Glutamatergic neuron (in vitro differentiated cells): ENCODE measurements at regions not wholly inside any gene's neighbourhood (a gene's known extent, or its start where the extent isn't known, plus 50 kb on each side); places are given as distances from the start of the nearest gene placed in this dataset.

Experiments used
- DNase-seq: peaks from one replicate; pipeline ENCODE4 v3.0.0; 2022
- H3K27ac Mint-ChIP-seq: one replicate; pipeline ENCODE4 v1.8.0; 2020; ENCODE audit warnings: mild to moderate bottlenecking, mixed read lengths, inconsistent platforms; ENCODE audit not compliant: unreplicated experiment
- H3K27me3 Mint-ChIP-seq: one replicate; pipeline ENCODE4 v1.8.0; 2020; ENCODE audit warnings: mild to moderate bottlenecking, moderate library complexity, mixed read lengths, inconsistent platforms; ENCODE audit not compliant: unreplicated experiment
- H3K36me3 Mint-ChIP-seq: one replicate; pipeline ENCODE4 v1.8.0; 2020; ENCODE audit warnings: mild to moderate bottlenecking, mixed read lengths, inconsistent platforms; ENCODE audit not compliant: unreplicated experiment
- H3K4me1 Mint-ChIP-seq: one replicate; pipeline ENCODE4 v1.8.0; 2020; ENCODE audit warnings: mild to moderate bottlenecking, low read depth, mixed read lengths, inconsistent platforms; ENCODE audit not compliant: unreplicated experiment
- H3K4me3 Mint-ChIP-seq: one replicate; pipeline ENCODE4 v1.8.0; 2020; ENCODE audit warnings: mild to moderate bottlenecking, mixed read lengths, inconsistent platforms; ENCODE audit not compliant: unreplicated experiment
- H3K9me3 Mint-ChIP-seq: one replicate; pipeline ENCODE4 v1.8.0; 2020; ENCODE audit warnings: mild to moderate bottlenecking, moderate library complexity, mixed read lengths, inconsistent platforms; ENCODE audit not compliant: unreplicated experiment
- TF ChIP-seq, protein P1 (sequence below): fragments of 200-600 bp; sonication (generic); IDR thresholded peaks from one replicate; pipeline ENCODE4 v1.5.0; 2021; ENCODE audit not compliant: partially characterized antibody, unreplicated experiment

DNA sequence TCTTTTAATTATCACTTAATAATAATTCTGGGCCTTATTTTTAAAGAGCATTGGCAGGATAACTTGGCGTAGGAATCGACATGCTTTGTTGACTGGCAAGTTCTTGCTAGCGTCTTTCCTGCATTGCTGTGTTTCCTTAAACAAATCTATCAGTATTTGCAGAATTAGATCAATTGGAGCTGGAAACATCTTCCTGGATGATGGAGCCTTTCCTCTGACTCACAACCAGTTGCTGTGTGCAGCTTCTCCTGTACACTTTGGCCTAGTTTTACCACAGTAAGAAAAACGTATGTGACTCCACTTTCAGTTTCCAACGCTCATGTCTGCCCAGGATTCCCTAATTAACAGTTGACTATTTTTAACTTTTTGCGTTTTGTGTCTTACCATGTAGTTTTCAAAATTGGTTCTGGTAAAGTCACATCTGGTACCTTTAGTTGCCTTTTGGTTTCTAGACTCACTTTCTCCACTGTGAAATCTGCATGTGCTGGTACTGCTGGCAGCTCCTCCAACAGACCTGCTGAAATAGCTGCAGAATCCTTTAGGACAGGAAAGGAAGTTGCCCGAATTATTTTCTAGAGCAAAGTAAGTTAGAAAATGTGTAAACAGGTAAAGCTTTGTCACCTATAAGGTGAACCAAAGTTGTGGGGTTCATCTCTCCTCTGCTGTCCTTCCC lies 553.2 kb upstream of the FAT1 start:
- no peaks in the 10 kb centered on the region for H3K4me1 Mint-ChIP-seq
- no peaks in the 10 kb centered on the region for H3K27me3 Mint-ChIP-seq
- no peaks in the 10 kb centered on the region for H3K9me3 Mint-ChIP-seq
- TF ChIP-seq, protein P1, sequence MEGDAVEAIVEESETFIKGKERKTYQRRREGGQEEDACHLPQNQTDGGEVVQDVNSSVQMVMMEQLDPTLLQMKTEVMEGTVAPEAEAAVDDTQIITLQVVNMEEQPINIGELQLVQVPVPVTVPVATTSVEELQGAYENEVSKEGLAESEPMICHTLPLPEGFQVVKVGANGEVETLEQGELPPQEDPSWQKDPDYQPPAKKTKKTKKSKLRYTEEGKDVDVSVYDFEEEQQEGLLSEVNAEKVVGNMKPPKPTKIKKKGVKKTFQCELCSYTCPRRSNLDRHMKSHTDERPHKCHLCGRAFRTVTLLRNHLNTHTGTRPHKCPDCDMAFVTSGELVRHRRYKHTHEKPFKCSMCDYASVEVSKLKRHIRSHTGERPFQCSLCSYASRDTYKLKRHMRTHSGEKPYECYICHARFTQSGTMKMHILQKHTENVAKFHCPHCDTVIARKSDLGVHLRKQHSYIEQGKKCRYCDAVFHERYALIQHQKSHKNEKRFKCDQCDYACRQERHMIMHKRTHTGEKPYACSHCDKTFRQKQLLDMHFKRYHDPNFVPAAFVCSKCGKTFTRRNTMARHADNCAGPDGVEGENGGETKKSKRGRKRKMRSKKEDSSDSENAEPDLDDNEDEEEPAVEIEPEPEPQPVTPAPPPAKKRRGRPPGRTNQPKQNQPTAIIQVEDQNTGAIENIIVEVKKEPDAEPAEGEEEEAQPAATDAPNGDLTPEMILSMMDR: no peak
- no peak overlapping the region for H3K27ac Mint-ChIP-seq
- H3K36me3 Mint-ChIP-seq: no peaks in the 10 kb centered on the region
- no peak for DNase-seq
- H3K4me3 Mint-ChIP-seq: no peak overlapping the region

DNA sequence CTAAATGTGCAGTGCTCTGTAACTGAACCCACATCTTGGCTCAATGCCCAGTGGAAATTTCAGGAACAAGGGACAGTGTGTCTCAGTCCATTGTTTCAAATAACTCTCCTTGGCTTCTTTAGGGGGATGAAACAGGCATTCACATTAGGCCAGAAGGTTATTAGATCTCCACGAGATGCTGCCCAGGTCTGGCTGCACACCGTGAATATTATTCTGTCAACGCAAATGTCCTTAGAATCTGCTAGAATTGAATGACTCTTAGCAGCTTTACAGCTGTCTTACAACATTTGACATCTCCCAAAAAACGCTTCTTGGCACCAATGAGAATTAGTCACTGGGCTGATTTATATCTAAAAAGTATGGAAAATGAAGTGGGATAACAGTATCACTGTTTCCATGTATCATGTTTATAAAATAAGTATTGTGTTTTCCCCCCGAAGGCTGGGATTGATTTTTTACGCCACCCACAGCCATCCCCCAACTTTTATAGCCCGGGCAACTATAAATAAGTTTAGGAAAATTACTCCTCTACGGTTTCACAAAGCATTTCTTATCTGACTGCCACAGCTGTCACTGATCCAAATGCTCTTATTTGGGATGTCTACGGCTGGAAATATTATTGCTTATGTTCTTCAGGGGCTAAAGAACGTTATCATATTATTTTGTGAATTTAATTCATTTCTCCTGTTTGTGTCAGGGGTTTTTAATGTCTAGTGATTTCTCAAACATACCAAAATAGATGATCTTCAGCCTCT lies 559.7 kb upstream of the FAT1 start:
- Mint-ChIP-seq H3K27ac (no peak overlapping the region), H3K4me3 (no peak overlapping the region), H3K9me3 (no peaks in the 10 kb centered on the region), H3K27me3 (no peaks in the 10 kb centered on the region), H3K4me1 (peaks cover 4% of the 10 kb centered on the region), H3K36me3 (no peaks in the 10 kb centered on the region)
- TF ChIP-seq, protein P1: no peak
- no peak for DNase-seq

DNA sequence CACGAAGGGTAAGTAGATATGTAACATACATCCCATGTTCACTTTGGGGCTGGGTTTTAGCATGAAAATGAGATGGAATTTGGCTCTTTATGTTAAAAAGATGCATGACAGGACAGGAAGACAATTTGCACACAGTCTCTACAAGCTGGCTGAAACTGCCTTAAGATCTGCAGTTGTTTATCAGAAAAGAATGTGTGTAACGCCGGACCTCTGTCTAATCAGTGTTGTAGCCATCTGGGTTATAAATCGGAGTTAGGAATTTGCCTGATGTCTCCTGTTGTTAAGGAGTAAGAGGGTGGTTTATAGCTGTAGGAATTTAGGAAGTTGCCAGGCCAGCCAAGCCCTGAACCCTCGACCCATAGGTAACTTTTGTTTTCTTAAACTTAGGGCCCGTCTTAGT lies 562.9 kb upstream of the FAT1 start:
- DNase-seq: no peak
- no peak overlapping the region for H3K27ac Mint-ChIP-seq
- TF ChIP-seq, protein P1: no peak

DNA sequence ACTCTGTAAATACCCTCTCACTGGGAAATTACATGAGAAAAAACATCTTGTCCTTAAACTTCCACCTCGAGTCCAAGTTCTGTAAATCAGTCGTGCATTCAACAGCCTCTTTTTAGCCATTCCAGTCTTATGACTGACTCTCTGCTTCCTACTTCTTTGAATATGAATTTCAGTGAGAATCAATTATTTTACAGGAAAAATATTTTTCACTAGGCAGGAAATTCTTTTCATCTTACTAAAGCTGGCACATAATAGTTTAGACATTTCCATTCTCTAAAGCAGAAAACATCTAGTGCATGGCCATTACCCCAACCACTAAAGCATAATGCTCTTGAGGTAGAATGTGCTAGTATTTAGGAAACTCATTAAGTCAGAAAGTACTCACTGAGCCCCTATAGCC lies 565.7 kb upstream of the FAT1 start:
- no peak for DNase-seq
- TF ChIP-seq, protein P1: no peak
- no peak overlapping the region for H3K4me3 Mint-ChIP-seq
- H3K27ac Mint-ChIP-seq: no peak overlapping the region
- H3K9me3 Mint-ChIP-seq: no peaks in the 10 kb centered on the region
- H3K4me1 Mint-ChIP-seq: no peaks in the 10 kb centered on the region
- peaks cover 6% of the 10 kb centered on the region for H3K36me3 Mint-ChIP-seq
- no peaks in the 10 kb centered on the region for H3K27me3 Mint-ChIP-seq

More for the DNA sequence above, 562.9 kb upstream of the FAT1 start:
- no peaks in the 10 kb centered on the region for H3K27me3 Mint-ChIP-seq
- no peak overlapping the region for H3K4me3 Mint-ChIP-seq
- H3K9me3 Mint-ChIP-seq: no peaks in the 10 kb centered on the region
- peaks cover 4% of the 10 kb centered on the region for H3K4me1 Mint-ChIP-seq
- H3K36me3 Mint-ChIP-seq: peaks cover 5% of the 10 kb centered on the region

DNA sequence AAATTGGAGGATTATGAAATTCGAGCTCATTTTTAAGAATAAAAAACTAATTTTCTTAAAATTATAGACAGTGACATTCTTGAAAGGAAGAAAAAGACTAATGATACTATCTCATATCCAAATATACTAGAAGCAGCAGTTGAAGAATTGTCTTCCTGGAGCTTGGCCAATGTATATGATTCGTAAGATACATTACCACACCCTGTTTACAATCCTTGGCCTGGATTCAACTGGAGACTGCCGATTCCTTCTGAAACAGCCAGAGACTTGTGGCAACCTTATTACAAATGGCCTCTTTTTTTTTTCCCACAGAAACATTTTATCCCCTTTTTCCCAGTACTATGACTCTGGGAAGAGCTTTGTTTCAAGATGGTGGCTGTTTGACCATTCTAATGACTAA lies 571.2 kb upstream of the FAT1 start:
- H3K4me3 Mint-ChIP-seq: no peak overlapping the region
- no peak for DNase-seq
- no peaks in the 10 kb centered on the region for H3K27me3 Mint-ChIP-seq
- H3K27ac Mint-ChIP-seq: no peak overlapping the region
- TF ChIP-seq, protein P1: no peak
- no peaks in the 10 kb centered on the region for H3K4me1 Mint-ChIP-seq
- peaks cover 11% of the 10 kb centered on the region for H3K9me3 Mint-ChIP-seq
- H3K36me3 Mint-ChIP-seq: peaks cover 22% of the 10 kb centered on the region
